ENCODE measurements at regions not wholly inside any gene's neighbourhood (a gene's known extent, or its start where the extent isn't known, plus 50 kb on each side); places are given as distances from the start of the nearest gene placed in this dataset.

- Mint-ChIP-seq H3K9me3 (peaks cover 2% of the 10 kb centered on the region), H3K27ac (no peak overlapping the region), H3K4me1 (no peaks in the 10 kb centered on the region), H3K36me3 (ENCODE audit: low read depth) (no peaks in the 10 kb centered on the region), H3K27me3 (ENCODE audit: low read depth) (no peaks in the 10 kb centered on the region), H3K4me3 (no peak overlapping the region)
- TF ChIP-seq CTCF (IDR thresholded peaks at IDR 0.05; ENCODE audit: unreplicated experiment in 3 of 3): no peak
Measured at GRCh38 chr5:67363180-67363709, 166.6 kb upstream of the CD180 start.

GRCh38 chr5:67361932-67362729, 165.5 kb upstream of the CD180 start:
- no peaks in the 10 kb centered on the region for H3K4me1 Mint-ChIP-seq
- H3K4me3 Mint-ChIP-seq: no peak overlapping the region
- no peaks in the 10 kb centered on the region for H3K27me3 Mint-ChIP-seq (ENCODE audit: low read depth)
- TF ChIP-seq CTCF (IDR thresholded peaks at IDR 0.05; ENCODE audit: unreplicated experiment in 3 of 3): no peak
- no peak overlapping the region for H3K27ac Mint-ChIP-seq
- peaks cover 2% of the 10 kb centered on the region for H3K9me3 Mint-ChIP-seq
- H3K36me3 Mint-ChIP-seq (ENCODE audit: low read depth): no peaks in the 10 kb centered on the region

DNA sequence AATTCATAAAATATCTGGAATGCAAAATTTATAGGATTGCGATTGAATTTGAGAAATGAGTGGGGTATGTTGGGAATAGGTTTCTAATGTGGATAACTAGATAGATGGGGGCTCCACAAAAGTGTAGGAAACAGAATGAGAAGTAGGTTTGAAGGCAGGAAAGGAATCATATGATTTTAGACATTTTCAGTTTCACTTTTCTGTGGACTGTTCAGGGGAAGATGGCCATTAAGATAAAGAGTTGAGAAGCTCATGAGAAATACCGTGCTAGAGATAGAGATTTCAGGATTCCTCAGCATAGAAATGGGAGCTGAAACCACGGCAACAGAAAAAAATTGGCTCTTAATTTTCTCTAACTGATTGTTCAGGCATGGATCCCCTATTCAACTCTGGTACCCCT, 163.4 kb upstream of the CD180 start:
- H3K27ac Mint-ChIP-seq: no peak overlapping the region
- no peak overlapping the region for H3K4me3 Mint-ChIP-seq
- no peaks in the 10 kb centered on the region for H3K4me1 Mint-ChIP-seq
- TF ChIP-seq CTCF (IDR thresholded peaks at IDR 0.05; ENCODE audit: unreplicated experiment in 3 of 3): no peak
- peaks cover 2% of the 10 kb centered on the region for H3K9me3 Mint-ChIP-seq
- no peaks in the 10 kb centered on the region for H3K36me3 Mint-ChIP-seq (ENCODE audit: low read depth)
- no peaks in the 10 kb centered on the region for H3K27me3 Mint-ChIP-seq (ENCODE audit: low read depth)

DNA sequence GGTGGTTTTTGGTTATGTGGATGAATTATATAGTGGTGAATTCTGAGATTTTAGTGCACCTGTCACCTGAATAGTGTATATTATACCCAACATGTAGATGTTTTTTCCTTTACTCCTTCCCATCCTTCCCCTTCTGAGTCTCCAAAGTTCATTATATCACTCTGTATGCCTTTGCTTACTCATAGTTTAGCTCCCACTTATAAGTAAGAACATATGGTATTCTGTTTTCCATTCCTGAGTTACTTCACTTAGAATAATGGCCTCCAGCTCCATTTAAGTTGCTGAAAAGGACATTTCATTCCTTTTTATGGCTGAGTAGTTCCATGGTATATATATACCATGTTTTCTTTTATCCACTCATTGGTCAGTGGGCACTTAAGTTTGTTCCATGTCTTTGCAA, 161.6 kb upstream of the CD180 start:
- TF ChIP-seq CTCF (IDR thresholded peaks at IDR 0.05; ENCODE audit: unreplicated experiment in 3 of 3): no peak
- H3K36me3 Mint-ChIP-seq (ENCODE audit: low read depth): no peaks in the 10 kb centered on the region
- H3K27ac Mint-ChIP-seq: no peak overlapping the region
- no peak overlapping the region for H3K4me3 Mint-ChIP-seq
- peaks cover 10% of the 10 kb centered on the region for H3K4me1 Mint-ChIP-seq
- no peaks in the 10 kb centered on the region for H3K9me3 Mint-ChIP-seq
- no peaks in the 10 kb centered on the region for H3K27me3 Mint-ChIP-seq (ENCODE audit: low read depth)

DNA sequence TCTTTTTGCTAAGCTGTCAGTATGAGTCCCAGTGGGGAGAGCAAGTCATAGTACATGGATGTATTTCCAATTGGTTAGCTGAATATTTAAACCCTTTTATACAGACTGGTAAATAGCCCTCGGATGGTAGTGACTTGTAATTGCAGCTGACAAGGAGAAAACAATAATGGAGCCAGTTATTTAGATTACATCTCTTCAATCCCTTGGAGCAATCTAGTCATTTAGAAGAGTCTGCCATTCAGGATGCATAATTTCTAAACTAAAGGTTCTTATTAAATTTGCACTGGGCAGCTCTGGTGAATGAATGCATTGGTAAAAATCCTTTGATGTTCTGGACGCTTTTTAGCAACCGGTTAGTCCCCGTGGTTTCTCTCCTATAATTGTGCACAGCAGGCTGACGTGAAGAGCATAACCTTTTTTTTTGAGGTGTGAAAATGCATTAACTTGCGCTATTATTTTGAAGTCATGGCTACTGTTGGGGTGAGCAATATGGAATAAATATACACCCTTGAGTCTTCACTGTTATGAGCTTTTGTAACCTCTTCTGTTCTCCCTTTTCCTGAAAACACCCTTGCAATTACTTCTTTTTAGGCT, 158.6 kb upstream of the CD180 start:
- Mint-ChIP-seq H3K36me3 (ENCODE audit: low read depth) (no peaks in the 10 kb centered on the region), H3K27me3 (ENCODE audit: low read depth) (no peaks in the 10 kb centered on the region), H3K9me3 (no peaks in the 10 kb centered on the region), H3K4me3 (no peak overlapping the region), H3K4me1 (peaks cover 18% of the 10 kb centered on the region), H3K27ac (no peak overlapping the region)
- no peak for TF ChIP-seq CTCF (IDR thresholded peaks at IDR 0.05; ENCODE audit: unreplicated experiment in 3 of 3)

All from nephron (organoid).